GM12878 (cell line): ENCODE measurements at regions not wholly inside any gene's neighbourhood (a gene's known extent, or its start where the extent isn't known, plus 50 kb on each side); places are given as distances from the start of the nearest gene placed in this dataset.

ENCODE experiments used
- ATAC-seq: fragments of 200-7000 bp; cut with Tn5 transposase; 3 replicates; pipeline ENCODE4 v1.9.1; 2020; ENCODE audit warnings: mild to moderate bottlenecking, moderate library complexity
- BruUV-seq: library from RNA; stranded (reverse); fragments of 400-500 nt; replicated peaks from 2 replicates; lab custom pipeline; 2021; lab: Mats Ljungman, UMichigan
- CTCF ChIA-PET: fragments of 300-600 bp; sonication (Branson Sonifier 250); formaldehyde crosslinking; extraction: SDS; loops from one replicate; lab custom pipeline; 2021; ENCODE audit warnings: inconsistent platforms; lab: Yijun Ruan, JAX
- POLR2A ChIA-PET: fragments of 350-600 bp; formaldehyde crosslinking; extraction: SDS; loops from one replicate; lab custom pipeline; 2021; ENCODE audit warnings: inconsistent platforms; lab: Charles Lee
- RAD21 ChIA-PET: fragments of 300-600 bp; sonication (Branson Sonifier 250); formaldehyde crosslinking; loops from one replicate; lab custom pipeline; 2023; ENCODE audit warnings: antibody characterized with exemption; ENCODE audit not compliant: unreplicated experiment; lab: Charles Lee
- SMC1A ChIA-PET: fragments of 300-600 bp; sonication (Branson Sonifier 250); formaldehyde crosslinking; loops from one replicate; lab custom pipeline; 2023; ENCODE audit not compliant: unreplicated experiment, uncharacterized antibody; lab: Charles Lee
- DNase-seq: peaks from one replicate; pipeline ENCODE4 v3.0.0-alpha.2; 2011; ENCODE audit warnings: low read depth, low spot score
- FAIRE-seq: peaks from 3 replicates; lab custom pipeline; 2011; peaks lifted over from hg19 to GRCh38; lab: Jason Lieb, UNC
- H2AFZ ChIP-seq: 2 replicates; pipeline ENCODE4 v1.6.0; 2011; ENCODE audit warnings: low read depth, low read length, control low read depth; ENCODE audit not compliant: control insufficient read depth
- H3K27ac ChIP-seq: 2 replicates; pipeline ENCODE4 v1.5.1; 2011; ENCODE audit warnings: control low read depth; ENCODE audit not compliant: control insufficient read depth, insufficient read depth
- H3K27me3 ChIP-seq, 2 experiments: replicated peaks in 1 of 2; 2 replicates each; pipeline versions ENCODE4 v1.6.0 to v1.6.1; 2011; ENCODE audit warnings: low read length in 1 of 2; ENCODE audit not compliant: control insufficient read depth in 2 of 2, insufficient read depth in 2 of 2
- H3K36me3 ChIP-seq, 2 experiments: 2 replicates each; pipeline ENCODE4 v1.5.1; 2011; ENCODE audit warnings: low read length in 1 of 2; ENCODE audit not compliant: control insufficient read depth in 2 of 2, insufficient read depth in 2 of 2
- H3K4me1 ChIP-seq: 2 replicates; pipeline ENCODE4 v1.6.1; 2011; ENCODE audit warnings: mild to moderate bottlenecking, low read length, moderate library complexity, mixed read lengths; ENCODE audit not compliant: control insufficient read depth, insufficient read depth
- H3K4me2 ChIP-seq: 2 replicates; pipeline ENCODE4 v1.6.0; 2011; ENCODE audit warnings: control low read depth; ENCODE audit not compliant: control insufficient read depth, insufficient read depth
- H3K4me3 ChIP-seq: fragments of 200-600 bp; sonication (generic); 2 replicates; pipeline ENCODE4 v1.5.1; 2016
- H3K79me2 ChIP-seq: 2 replicates; pipeline ENCODE4 v1.6.0; 2011; ENCODE audit warnings: low read length; ENCODE audit not compliant: control insufficient read depth, insufficient read depth
- H3K9ac ChIP-seq: 2 replicates; pipeline ENCODE4 v1.8.0; 2011; ENCODE audit warnings: low read length, control low read depth, mixed read lengths; ENCODE audit not compliant: control insufficient read depth, insufficient read depth
- H3K9me3 ChIP-seq: replicated peaks from 3 replicates; pipeline ENCODE4 v1.5.1; 2011; ENCODE audit warnings: mild to moderate bottlenecking, low read length; ENCODE audit not compliant: control insufficient read depth, insufficient read depth
- H4K20me1 ChIP-seq: 2 replicates; pipeline ENCODE4 v1.6.0; 2011; ENCODE audit not compliant: control insufficient read depth, insufficient read depth
- ATF7 ChIP-seq: fragments of 450-650 bp; IDR thresholded peaks from 2 replicates; pipeline ENCODE4 v1.6.1; 2016; ENCODE audit warnings: low read depth, mild to moderate bottlenecking
- CHD2 ChIP-seq: IDR thresholded peaks from 2 replicates; pipeline ENCODE4 v1.6.1; 2011; ENCODE audit warnings: low read depth, low read length, improper control_type of control experiment, borderline replicate concordance
- MYB ChIP-seq: fragments of 150-350 bp; IDR thresholded peaks from 2 replicates; pipeline ENCODE4 v1.6.1; 2014; ENCODE audit warnings: mild to moderate bottlenecking, low read depth, low read length, borderline replicate concordance
- PAX5 ChIP-seq: IDR thresholded peaks from 2 replicates; pipeline ENCODE4 v1.6.1; 2011; ENCODE audit warnings: low read depth, low read length, borderline replicate concordance
- RCOR1 ChIP-seq: conservative IDR thresholded peaks from 2 replicates; pipeline ENCODE4 v1.6.1; 2012; ENCODE audit warnings: low read depth, low read length, improper control_type of control experiment
- RELA ChIP-seq: fragments of 450-650 bp; IDR thresholded peaks from 2 replicates; pipeline ENCODE4 v1.8.0; 2014; ENCODE audit warnings: borderline replicate concordance; ENCODE audit not compliant: partially characterized antibody
- RFX5 ChIP-seq: IDR thresholded peaks from 2 replicates; pipeline ENCODE4 v1.6.1; 2011; ENCODE audit warnings: low read depth, low read length, improper control_type of control experiment
- SUZ12 ChIP-seq: fragments of 200-600 bp; sonication (generic); IDR thresholded peaks from one replicate; pipeline ENCODE4 v1.6.1; 2018; ENCODE audit warnings: antibody characterized with exemption, mild to moderate bottlenecking; ENCODE audit not compliant: unreplicated experiment
- WRNIP1 ChIP-seq: IDR thresholded peaks from 2 replicates; pipeline ENCODE4 v1.6.1; 2011; ENCODE audit warnings: low read depth, low read length, improper control_type of control experiment, borderline replicate concordance
- ZBED1 ChIP-seq: IDR thresholded peaks from 2 replicates; pipeline ENCODE4 v1.6.1; 2016; ENCODE audit warnings: borderline replicate concordance
- WGBS: methylation state at CpG from one replicate; pipeline ENCODE4 v1.1.6; 2016; ENCODE audit warnings: low lambda C conversion rate; ENCODE audit not compliant: insufficient replicate concordance, insufficient coverage; ENCODE audit errors: missing lambda C conversion rate; 5-methylcytosine and 5-hydroxymethylcytosine counted together
- in situ Hi-C: fragments of 300-500 bp; cut with MboI; formaldehyde crosslinking; loops from 9 replicates; pipeline ENCODE4 v1.14.3; 2018; ENCODE audit warnings: mixed read lengths
- intact Hi-C: fragments of 100-400 bp; cut with micrococcal nuclease; formaldehyde crosslinking; loops from one replicate; pipeline ENCODE4 v1.14.2; 2022; ENCODE audit not compliant: unreplicated experiment
- TF ChIP-seq, protein P1 (sequence below): fragments of 450-650 bp; formaldehyde crosslinking; IDR thresholded peaks from 2 replicates; pipeline ENCODE4 v1.4.0; 2022; ENCODE audit warnings: mild to moderate bottlenecking, moderate library complexity
- TF ChIP-seq, protein P2 (sequence below): IDR thresholded peaks from 2 replicates; pipeline ENCODE4 v1.6.1; 2011; ENCODE audit warnings: borderline replicate concordance, low read depth, mild to moderate bottlenecking, moderate library complexity, low read length; ENCODE audit not compliant: insufficient read depth, poor library complexity, severe bottlenecking
- TF ChIP-seq, protein P3 (sequence below): IDR thresholded peaks from 2 replicates; pipeline ENCODE4 v1.6.1; 2011; ENCODE audit warnings: low read depth, mild to moderate bottlenecking, low read length, moderate library complexity, borderline replicate concordance; ENCODE audit errors: extremely low read depth
- TF ChIP-seq, protein P4 (sequence below): fragments of 150-350 bp; IDR thresholded peaks from 2 replicates; pipeline ENCODE4 v1.6.1; 2016; ENCODE audit warnings: low read depth, low read length
- TF ChIP-seq, protein P5 (sequence below): IDR thresholded peaks from 2 replicates; pipeline ENCODE4 v1.6.1; 2012; ENCODE audit warnings: low read depth, low read length, improper control_type of control experiment

DNA sequence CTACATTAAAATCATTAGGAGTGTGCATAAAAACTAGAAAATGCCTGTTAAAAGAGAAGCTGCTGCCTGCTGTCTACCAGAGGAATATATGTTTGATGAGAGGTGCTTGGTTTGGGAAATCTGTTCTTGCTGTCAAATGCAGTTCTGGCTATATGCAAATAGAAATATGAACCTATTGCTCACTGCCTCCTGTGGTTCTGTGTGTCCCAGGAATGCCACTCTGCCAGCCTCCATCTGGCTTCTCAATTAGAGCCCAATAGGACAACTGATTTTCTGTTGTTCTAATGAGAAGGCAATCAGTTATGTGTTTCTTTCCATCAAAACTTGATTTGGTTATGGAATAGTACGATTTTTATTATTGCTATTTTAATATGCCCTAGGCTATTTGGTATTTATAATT is 759.7 kb downstream of the HDGFL1 start:
- Histone ChIP-seq H3K79me2 (no peaks in the 10 kb centered on the region), H3K4me3 (no peak overlapping the region), H3K27me3 (no peaks in the 10 kb centered on the region), H4K20me1 (no peaks in the 10 kb centered on the region), H3K9me3 (no peaks in the 10 kb centered on the region), H3K4me2 (no peak overlapping the region), H2AFZ (no peak overlapping the region), H3K9ac (no peak overlapping the region), H3K4me1 (no peaks in the 10 kb centered on the region), H3K27ac (no peak overlapping the region), H3K36me3 (no peaks in the 10 kb centered on the region)
- FAIRE-seq (no peak), ATAC-seq (no peak), DNase-seq (no peak)
- WGBS = 0% methylated on average over 1 of the region's 1 CpG
- SMC1A ChIA-PET = no interaction called here
- intact Hi-C loops = no loop called here
- RAD21 ChIA-PET = no interaction called here
- no TSS peak for BruUV-seq
- in situ Hi-C loops = no loop called here
- CTCF ChIA-PET = interaction anchor here (0.6 kb wide), 1 partner anchor 1282 kb away, joined by 3 read pairs; no protein-coding TSS in a partner anchor
- POLR2A ChIA-PET = no interaction called here
- TF ChIP-seq RCOR1 (no peak), SUZ12 (no peak), RELA (no peak), ATF7 (no peak), RFX5 (no peak), ZBED1 (no peak), PAX5 (no peak), WRNIP1 (no peak), CHD2 (no peak), MYB (no peak)
- TF ChIP-seq, protein P1, sequence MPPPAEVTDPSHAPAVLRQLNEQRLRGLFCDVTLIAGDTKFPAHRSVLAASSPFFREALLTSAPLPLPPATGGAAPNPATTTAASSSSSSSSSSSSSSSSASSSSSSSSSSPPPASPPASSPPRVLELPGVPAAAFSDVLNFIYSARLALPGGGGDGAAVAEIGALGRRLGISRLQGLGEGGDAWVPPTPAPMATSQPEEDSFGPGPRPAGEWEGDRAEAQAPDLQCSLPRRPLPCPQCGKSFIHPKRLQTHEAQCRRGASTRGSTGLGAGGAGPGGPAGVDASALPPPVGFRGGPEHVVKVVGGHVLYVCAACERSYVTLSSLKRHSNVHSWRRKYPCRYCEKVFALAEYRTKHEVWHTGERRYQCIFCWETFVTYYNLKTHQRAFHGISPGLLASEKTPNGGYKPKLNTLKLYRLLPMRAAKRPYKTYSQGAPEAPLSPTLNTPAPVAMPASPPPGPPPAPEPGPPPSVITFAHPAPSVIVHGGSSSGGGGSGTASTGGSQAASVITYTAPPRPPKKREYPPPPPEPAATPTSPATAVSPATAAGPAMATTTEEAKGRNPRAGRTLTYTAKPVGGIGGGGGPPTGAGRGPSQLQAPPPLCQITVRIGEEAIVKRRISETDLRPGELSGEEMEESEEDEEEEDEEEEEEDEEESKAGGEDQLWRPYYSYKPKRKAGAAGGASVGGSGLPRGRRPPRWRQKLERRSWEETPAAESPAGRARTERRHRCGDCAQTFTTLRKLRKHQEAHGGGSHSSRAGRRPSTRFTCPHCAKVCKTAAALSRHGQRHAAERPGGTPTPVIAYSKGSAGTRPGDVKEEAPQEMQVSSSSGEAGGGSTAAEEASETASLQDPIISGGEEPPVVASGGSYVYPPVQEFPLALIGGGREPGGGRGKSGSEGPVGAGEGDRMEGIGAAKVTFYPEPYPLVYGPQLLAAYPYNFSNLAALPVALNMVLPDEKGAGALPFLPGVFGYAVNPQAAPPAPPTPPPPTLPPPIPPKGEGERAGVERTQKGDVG (CRISPR knock-in tag) = no peak
- TF ChIP-seq, protein P2, sequence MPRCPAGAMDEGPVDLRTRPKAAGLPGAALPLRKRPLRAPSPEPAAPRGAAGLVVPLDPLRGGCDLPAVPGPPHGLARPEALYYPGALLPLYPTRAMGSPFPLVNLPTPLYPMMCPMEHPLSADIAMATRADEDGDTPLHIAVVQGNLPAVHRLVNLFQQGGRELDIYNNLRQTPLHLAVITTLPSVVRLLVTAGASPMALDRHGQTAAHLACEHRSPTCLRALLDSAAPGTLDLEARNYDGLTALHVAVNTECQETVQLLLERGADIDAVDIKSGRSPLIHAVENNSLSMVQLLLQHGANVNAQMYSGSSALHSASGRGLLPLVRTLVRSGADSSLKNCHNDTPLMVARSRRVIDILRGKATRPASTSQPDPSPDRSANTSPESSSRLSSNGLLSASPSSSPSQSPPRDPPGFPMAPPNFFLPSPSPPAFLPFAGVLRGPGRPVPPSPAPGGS = no peak
- TF ChIP-seq, protein P3, sequence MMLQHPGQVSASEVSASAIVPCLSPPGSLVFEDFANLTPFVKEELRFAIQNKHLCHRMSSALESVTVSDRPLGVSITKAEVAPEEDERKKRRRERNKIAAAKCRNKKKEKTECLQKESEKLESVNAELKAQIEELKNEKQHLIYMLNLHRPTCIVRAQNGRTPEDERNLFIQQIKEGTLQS = no peak
- TF ChIP-seq, protein P4, sequence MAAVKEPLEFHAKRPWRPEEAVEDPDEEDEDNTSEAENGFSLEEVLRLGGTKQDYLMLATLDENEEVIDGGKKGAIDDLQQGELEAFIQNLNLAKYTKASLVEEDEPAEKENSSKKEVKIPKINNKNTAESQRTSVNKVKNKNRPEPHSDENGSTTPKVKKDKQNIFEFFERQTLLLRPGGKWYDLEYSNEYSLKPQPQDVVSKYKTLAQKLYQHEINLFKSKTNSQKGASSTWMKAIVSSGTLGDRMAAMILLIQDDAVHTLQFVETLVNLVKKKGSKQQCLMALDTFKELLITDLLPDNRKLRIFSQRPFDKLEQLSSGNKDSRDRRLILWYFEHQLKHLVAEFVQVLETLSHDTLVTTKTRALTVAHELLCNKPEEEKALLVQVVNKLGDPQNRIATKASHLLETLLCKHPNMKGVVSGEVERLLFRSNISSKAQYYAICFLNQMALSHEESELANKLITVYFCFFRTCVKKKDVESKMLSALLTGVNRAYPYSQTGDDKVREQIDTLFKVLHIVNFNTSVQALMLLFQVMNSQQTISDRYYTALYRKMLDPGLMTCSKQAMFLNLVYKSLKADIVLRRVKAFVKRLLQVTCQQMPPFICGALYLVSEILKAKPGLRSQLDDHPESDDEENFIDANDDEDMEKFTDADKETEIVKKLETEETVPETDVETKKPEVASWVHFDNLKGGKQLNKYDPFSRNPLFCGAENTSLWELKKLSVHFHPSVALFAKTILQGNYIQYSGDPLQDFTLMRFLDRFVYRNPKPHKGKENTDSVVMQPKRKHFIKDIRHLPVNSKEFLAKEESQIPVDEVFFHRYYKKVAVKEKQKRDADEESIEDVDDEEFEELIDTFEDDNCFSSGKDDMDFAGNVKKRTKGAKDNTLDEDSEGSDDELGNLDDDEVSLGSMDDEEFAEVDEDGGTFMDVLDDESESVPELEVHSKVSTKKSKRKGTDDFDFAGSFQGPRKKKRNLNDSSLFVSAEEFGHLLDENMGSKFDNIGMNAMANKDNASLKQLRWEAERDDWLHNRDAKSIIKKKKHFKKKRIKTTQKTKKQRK = no peak
- TF ChIP-seq, protein P5, sequence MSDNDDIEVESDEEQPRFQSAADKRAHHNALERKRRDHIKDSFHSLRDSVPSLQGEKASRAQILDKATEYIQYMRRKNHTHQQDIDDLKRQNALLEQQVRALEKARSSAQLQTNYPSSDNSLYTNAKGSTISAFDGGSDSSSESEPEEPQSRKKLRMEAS = no peak
